EL (cell line): ENCODE measurements at regions not wholly inside any gene's neighbourhood (a gene's known extent, or its start where the extent isn't known, plus 50 kb on each side); places are given as distances from the start of the nearest gene placed in this dataset.
"Not testable (repeated sequence)": the region's sequence is repeated elsewhere in the genome, so short reads cannot be mapped to it uniquely, and the experiment has no call there.

Experiments used
- DNase-seq: peaks from one replicate; pipeline ENCODE4 v3.0.0-alpha.2; 2016

DNA sequence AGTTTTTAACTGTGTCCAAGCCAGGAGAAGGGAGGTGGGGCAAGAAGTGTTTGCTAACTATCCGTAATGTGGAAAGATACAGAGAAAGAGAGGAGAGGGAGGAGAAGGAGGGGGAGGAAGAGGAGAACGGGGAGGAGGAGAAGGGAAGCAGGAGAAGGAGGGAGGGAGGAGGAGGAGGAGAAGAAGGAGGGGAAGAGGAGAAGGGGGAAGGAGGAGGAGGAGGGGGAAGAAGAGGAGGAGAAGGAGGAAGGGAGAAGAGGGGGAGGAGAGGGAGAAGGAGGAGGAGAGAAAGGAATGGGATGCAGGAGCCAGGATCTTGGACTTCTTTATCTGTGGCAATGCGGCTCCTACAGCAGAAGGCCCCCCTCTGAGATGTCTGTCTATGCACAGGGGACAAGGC lies 510.3 kb upstream of the CCDC196 start:
- no peak for DNase-seq

DNA sequence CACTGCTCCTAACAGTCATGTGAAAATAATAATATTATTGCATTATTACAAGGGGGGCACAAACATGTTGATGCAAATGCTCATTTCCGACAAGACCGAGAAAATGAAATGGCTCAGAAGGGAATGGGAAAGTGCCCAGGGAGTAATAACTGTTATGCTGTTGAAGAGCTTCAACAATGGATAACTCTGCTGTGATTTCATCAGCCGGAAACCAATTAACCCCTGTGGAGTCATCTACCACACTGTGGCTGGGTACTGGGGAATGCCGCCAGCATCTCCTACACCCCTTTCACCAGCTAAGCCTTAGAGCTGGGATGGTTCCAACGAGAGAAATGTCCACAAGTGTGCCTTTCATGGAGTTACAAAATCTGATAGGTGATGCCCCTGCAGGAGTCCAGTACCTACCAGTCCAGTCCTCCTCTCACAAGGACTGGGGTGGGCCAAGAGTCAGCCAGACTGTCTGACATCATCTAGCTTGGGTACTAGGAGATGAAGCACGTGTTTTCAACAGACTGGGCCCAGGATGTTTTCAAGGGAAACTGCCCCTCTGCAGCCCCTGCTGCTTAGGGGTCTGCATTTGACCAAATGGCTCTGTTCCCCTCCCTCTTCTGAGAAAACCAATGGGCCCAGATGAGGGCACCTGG lies 509.3 kb upstream of the CCDC196 start:
- DNase-seq, result peak; percentile 4

- DNase-seq, result no peak
These were observed 504.9 kb upstream of the CCDC196 start for GRCh38 chr14:65981192-65981843.

DNA sequence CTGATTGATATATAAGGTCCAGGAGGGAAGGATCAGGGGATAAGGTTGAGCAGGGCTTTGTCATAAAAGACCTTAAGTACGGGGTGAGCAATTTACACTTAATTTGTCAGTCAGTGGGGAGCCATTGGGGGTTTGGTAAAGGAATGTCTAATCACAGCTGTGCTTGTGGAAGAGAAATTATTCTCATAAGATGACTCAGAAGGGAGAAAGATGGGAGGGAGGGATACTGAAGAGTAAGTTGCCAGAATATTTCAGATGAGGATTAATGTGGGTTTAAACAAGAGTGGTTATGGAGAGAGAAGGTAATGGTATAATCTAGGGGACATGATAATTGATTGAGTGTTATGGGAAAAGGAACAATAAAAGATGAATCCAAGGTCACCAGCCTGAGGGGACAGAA lies 500.1 kb upstream of the CCDC196 start:
- no peak for DNase-seq

- no peak for DNase-seq
These were observed 496.2 kb upstream of the CCDC196 start for GRCh38 chr14:65989981-65990380.

- DNase-seq, result no peak
These were observed 495.1 kb upstream of the CCDC196 start for GRCh38 chr14:65991104-65991503.

- not testable (repeated sequence) for DNase-seq
These were observed 494.2 kb upstream of the CCDC196 start for GRCh38 chr14:65991935-65992334.

DNA sequence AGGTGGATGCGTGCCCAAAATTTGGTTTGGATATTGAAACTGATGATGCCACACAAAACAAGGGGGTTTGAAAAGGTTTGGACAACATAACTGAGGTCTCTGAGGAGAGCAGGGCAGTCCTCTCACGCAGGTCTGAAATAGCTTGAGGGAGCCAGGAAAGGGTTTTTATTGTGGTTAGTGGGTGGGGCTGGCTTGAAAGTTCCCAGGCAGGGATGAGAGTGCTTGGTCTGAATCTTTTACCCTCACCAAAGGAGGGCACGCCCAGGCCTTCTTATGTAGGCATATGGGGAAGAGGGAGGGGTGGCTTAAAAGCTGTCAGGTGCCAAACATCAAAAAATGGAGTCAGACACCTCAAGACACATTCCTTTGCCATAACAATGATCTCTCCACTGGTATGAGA lies 493.1 kb upstream of the CCDC196 start:
- no peak for DNase-seq

- no peak for DNase-seq
These were observed 492.2 kb upstream of the CCDC196 start for GRCh38 chr14:65993996-65994395.

- DNase-seq, result no peak
These were observed 488.8 kb upstream of the CCDC196 start for GRCh38 chr14:65997347-65997746.

- DNase-seq, result no peak
These were observed 486.3 kb upstream of the CCDC196 start for GRCh38 chr14:65999865-66000264.

- no peak for DNase-seq
These were observed 485.4 kb upstream of the CCDC196 start for GRCh38 chr14:66000766-66001165.

DNA sequence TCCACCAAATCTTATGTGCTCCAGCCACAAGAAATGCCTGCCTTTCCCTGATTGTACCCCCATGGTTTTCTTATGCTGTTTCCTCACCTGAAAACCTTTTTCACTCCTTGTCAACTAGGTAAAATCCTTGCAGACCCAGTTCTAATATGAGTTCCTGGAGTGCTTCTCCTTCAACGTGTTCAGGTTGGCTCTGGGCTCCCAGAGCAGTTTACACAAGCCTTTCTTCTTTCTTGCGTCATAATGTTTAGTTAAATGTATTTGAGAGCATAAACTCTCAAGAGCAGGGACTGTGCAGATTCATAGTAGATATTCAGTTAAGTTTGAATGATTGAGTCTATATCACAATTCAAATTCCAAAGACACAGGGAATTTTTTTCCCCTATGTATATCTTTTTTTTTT lies 484.8 kb upstream of the CCDC196 start:
- no peak for DNase-seq

GRCh38 chr14:66003082-66003730 lies 483.0 kb upstream of the CCDC196 start:
- DNase-seq, result no peak

DNA sequence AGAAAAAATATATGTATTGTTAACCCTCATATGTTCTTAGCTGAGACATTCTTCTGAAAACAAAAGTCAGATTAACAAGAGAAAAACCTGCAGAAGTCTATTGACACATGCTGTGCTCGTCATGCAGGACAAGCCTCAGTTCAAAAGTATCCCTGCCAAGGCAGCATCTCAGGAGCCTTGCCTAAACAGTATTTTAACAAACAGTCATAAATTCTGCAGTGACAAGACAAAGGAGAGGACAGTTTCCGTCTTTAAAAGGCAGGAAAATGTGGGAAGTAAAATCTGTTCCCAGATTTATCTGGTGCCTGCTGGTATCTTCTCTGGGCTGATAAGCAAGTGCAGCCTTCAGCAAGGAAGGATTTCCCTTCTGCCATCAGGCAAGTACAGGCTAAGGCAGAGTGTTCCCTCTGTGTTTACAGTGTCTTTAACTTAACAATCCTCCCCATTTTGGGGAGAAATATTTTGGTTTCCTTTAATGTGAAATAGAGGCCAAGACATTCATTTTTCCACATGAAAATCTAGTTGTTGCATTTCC lies 480.2 kb upstream of the CCDC196 start:
- no peak for DNase-seq

GRCh38 chr14:66008631-66009030 lies 477.5 kb upstream of the CCDC196 start:
- no peak for DNase-seq

- peak; percentile 25 for DNase-seq
These were observed 477.1 kb upstream of the CCDC196 start for GRCh38 chr14:66009089-66009488.

DNA sequence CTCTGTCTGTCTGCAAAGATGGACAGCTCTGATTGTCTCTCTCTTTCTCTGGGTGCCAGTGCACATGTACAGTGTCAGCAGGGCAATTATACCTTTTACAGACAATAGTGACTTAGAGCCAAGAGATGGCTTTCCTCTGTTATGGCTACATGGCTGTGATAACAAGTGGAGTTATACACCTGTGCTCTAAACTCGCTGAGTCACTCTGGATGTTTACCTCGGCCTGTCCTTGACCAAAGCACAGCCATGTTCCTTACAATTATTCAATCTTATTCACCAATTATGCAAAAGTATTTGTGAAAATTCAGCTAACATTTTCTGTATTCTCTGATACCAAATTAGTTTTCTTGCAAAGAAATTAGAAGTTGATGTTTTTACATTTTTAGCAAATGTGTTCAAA lies 475.5 kb upstream of the CCDC196 start:
- DNase-seq, result no peak

DNA sequence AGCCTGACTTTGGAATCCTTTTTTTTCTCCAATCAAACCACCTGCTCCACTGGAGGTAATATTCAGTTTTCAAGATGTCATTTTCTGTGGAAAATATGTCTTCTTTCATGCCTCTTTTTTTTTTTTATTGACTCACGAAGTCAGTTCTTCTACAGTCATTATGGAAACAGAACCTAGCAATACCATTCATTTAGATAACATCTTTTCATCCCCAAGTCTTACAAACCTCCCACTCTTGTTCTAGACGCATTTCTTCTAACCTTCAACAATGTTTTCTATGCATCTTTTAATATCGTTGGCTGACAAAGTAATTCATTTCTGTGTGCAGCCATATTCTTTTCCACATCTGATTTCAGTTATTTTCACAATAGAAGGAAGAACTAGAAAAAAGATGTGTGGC lies 474.3 kb upstream of the CCDC196 start:
- no peak for DNase-seq

DNA sequence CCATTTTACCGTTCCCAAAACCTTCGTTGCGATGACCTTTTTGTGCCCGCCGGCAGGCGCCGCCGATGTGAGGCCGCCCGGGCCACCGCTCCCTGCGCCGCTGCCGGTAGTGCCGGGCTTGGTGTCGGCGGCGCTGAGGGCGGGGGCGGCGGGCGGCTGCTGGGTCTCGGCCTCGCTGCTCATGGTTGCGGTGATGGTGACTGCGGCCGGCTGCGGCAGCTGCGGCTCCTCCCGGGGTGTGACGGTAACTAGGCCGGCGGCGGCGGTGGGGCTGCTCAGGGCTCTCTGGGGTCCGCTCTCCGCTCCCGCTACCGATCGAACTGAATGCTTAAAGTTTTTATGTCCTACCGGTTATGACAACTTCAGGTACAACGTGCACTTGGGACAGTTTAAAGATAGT lies 472.6 kb upstream of the CCDC196 start:
- DNase-seq, result not testable (repeated sequence)

DNA sequence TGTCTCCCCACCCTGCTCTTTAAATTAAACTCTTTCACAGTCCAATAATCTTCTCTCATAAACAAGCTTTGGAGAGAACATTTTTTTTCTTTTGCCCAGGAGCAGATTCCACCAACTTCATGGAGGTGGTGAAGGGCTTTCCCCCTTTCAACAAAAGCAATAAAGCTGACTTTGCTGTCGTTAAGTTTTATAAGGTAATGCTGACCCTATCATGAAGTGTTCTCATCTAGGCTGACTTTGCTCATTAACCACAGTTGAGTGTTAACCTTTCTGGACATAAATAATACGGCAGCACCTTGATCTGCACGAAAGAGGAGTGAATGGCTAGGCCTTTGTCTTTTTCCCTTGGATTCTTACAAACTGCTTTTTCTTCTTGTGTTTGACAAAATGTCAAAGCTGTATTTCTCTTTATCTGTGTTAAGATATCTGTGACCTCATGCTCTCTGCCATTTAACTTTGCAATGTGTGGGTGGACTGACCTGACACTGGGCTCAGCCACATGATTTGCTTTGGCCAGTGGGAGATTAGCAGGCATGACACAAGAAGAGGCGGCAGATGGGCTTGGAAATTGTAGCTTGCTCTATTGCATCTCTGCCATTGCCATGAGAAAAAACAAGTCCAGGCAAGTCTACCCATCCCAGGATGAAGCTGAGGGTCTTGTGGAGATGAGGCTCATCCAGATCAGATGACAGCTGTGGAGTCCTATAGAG lies 470.9 kb upstream of the CCDC196 start:
- no peak for DNase-seq

GRCh38 chr14:66017927-66018326 lies 468.2 kb upstream of the CCDC196 start:
- DNase-seq, result no peak

DNA sequence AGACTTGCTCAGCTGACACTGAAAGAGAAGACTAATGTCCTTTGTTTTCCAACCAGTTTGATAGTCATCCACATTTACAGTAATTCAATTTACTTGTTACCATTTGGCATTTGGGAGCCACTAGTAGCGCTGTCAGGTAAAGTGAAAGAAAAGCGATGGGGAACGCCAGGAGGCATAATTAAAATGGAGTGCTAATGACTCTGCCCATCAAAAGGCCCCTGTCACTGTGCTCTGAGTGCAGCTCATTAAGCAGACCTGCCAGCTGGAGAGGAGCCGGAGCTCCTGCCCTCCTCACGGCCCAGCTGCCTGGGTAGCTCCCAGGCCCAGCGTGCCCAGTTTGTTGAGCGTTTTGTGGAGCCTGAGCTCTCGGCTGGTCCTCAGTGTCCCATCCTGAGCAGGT lies 463.6 kb upstream of the CCDC196 start:
- DNase-seq, result no peak

GRCh38 chr14:66025779-66026178 lies 460.4 kb upstream of the CCDC196 start:
- DNase-seq, result no peak
